ENCODE measurements at regions not wholly inside any gene's neighbourhood (a gene's known extent, or its start where the extent isn't known, plus 50 kb on each side); places are given as distances from the start of the nearest gene placed in this dataset.

- no peak for TF ChIP-seq POLR2A (IDR thresholded peaks at IDR 0.05)
- no peak for TF ChIP-seq CTCF (IDR thresholded peaks at IDR 0.05)
- no peak for TF ChIP-seq POLR2AphosphoS5 (IDR thresholded peaks at IDR 0.05)
- no peak for TF ChIP-seq EP300 (IDR thresholded peaks at IDR 0.05)
Measured at GRCh38 chr13:20349564-20350381, 117.7 kb upstream of the GJB6 start.
